Activated T-cell treated with anti-CD3 and anti-CD28 coated beads for 48 hours (primary cell): ENCODE measurements at regions not wholly inside any gene's neighbourhood (a gene's known extent, or its start where the extent isn't known, plus 50 kb on each side); places are given as distances from the start of the nearest gene placed in this dataset.
"Not testable (repeated sequence)": the region's sequence is repeated elsewhere in the genome, so short reads cannot be mapped to it uniquely, and the experiment has no call there.

ENCODE experiments used
- DNase-seq: peaks from one replicate; pipeline ENCODE4 v3.0.0-alpha.2; 2020; ENCODE audit warnings: low read depth

DNA sequence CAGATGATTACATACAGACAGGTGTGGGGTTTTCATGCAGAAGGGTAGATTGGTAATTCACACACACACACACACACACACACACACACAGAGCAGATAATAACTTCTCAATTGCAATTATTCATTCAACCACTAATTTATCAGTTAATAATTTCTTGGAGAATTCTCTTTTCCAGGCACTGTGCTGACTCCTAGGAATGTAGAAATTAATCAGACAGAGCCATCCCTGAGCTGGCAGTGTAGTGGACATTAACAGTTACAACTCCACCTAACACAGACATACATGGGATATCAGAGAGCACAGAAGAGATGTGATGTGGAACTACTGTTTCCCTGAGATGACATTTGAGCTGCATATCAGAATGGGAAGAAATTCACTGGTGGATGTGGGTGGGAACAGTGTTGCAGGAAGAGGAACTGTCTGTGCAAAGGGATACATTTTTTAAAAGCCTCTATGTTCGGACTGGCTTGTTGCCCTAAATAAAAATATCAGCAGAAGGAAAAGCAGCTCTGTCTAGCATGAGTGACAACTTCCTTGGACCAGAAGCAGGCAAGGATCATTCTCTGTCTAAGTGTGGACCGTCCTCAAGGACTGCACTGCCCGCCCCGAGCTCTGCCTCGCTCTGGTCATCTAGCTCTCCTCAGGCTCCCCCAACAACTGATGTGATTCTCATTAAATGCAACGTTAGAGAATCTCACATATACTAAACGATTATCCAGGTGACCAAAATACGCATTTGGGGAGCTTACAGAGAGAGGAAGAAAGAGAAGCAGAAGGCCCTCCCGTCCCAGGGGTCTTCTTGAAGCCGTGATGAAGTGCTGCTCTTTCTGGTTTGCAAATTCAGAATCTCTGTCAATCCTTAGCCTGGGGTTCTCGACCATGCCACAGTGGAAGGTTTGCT is 173.4 kb upstream of the TRIB2 start:
- DNase-seq, result no peak

- DNase-seq, result no peak
Observed at GRCh38 chr2:12543978-12544558, 172.7 kb upstream of the TRIB2 start.

DNA sequence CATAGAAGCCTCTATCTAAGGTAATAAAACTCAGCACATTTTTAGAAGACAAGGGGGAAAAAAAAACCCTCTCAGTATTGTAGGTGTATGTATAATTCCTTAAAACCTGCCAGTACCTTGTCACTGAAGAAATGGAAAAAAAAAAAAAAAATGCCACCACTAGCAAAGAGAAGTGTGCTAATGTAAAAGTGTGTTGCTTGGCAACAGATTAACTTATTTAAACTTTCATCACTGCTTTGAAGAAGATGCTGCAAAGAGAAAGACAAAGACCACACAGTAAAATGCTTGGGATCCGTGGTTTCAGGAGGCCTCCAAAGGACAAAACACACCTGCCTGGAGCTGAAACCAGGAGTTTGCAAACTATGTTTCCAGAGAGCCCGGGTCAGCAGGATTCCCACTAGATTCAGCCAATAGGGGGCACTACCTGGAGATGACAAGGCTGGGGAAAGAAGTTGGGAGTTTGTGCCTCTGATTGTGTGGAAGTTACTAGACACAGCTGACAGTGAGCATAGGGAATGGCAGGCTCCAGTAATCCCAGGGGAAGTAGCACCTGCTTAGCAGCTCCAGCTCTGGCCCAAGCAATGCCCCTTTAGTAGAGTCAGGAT is 169.1 kb upstream of the TRIB2 start:
- DNase-seq, result no peak

- no peak for DNase-seq
Observed at GRCh38 chr2:12548906-12549305, 167.8 kb upstream of the TRIB2 start.

GRCh38 chr2:12549641-12550040 is 167.1 kb upstream of the TRIB2 start:
- no peak for DNase-seq

GRCh38 chr2:12552092-12552491 is 164.6 kb upstream of the TRIB2 start:
- no peak for DNase-seq

DNA sequence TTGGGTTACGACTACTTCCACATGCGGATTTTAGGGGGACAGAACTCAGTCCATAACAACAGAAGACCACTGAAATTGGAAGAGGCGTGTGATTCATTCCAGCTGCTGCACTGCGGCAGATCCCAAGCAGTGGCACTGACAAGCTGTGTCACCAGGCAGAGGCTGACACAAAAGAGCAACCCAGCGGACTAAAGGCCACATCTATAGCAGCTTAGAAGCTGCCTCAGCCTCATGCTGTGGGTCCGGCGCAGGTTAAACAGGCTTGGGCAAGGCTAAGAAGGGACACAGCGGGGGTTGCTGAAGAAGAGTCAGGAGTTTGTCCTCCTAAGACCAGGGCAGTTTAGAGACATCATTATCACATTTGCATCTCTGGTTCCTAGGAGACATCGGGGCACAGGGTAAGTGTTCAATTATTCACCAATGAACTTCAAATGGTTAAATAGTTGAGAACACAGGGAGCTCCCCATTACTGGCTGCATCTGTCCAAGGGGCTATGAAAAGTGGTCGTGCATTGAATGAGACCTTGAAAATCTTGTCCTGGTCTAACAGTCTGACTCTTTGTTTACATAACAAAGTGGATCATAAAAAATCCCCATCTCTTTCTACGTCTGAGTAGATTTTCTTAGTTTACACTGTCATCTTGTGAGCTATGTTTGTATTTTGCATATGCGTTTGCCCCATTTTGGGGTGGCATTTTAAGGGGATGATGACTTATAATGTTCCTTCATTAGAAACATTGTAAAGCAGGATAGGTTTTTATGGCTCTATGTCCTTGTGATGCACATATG is 162.3 kb upstream of the TRIB2 start:
- DNase-seq, result no peak

- DNase-seq, result peak; percentile 18
Observed at GRCh38 chr2:12555012-12555645, 161.6 kb upstream of the TRIB2 start.

- DNase-seq, result no peak
Observed at GRCh38 chr2:12556762-12557161, 160.0 kb upstream of the TRIB2 start.

- no peak for DNase-seq
Observed at GRCh38 chr2:12557688-12558087, 159.0 kb upstream of the TRIB2 start.

DNA sequence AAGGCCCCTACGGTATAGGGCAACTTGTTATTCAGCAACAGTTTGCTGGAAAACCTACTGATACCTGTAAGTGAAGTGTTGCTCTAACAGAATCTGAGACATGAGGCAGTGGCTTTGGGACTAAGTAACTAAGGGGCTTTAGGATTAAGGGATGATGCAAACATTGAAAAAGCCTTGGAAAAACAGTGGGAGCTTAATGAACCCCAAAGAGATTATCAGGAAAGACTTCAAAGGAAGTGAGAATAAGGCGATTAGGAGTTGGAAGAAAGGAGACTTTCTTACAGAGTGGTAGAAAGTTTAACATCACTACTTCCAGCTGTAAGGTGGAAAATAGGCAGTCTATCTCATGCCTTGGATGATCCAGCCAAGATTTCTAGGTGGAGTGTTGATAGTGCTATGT is 158.2 kb upstream of the TRIB2 start:
- DNase-seq, result no peak

GRCh38 chr2:12560618-12561017 is 156.1 kb upstream of the TRIB2 start:
- no peak for DNase-seq

GRCh38 chr2:12567411-12567810 is 149.3 kb upstream of the TRIB2 start:
- no peak for DNase-seq

DNA sequence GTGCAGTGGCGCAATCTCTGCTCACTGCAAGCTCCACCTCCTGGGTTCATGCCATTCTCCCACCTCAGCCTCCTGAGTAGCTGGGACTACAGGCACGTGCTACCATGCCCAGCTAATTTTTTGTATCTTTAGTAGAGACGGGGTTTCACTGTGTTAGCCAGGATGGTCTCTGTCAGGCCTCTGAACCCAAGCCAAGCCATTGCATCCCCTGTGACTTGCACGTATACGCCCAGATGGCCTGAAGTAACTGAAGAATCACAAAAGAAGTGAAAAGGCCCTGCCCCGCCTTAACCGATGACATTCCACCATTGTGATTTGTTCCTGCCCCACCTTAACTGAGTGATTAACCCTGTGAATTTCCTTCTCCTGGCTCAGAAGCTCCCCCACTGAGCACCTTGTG is 147.2 kb upstream of the TRIB2 start:
- not testable (repeated sequence) for DNase-seq

DNA sequence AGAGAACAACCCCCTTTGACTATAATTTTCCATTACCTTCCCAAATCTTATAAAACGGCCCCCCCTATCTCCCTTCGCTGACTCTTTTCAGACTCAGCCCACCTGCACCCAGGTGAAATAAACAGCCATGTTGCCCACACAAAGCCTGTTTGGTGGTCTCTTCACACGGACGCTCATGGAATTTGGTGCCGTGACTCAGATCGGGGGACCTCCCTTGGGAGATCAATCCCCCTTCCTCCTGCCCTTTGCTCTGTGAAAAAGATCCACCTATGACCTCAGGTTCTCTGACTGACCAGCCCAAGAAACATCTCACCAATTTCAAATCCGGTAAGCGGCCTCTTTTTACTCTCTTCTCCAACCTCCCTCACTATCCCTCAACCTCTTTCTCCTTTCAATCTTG is 146.8 kb upstream of the TRIB2 start:
- DNase-seq, result not testable (repeated sequence)

DNA sequence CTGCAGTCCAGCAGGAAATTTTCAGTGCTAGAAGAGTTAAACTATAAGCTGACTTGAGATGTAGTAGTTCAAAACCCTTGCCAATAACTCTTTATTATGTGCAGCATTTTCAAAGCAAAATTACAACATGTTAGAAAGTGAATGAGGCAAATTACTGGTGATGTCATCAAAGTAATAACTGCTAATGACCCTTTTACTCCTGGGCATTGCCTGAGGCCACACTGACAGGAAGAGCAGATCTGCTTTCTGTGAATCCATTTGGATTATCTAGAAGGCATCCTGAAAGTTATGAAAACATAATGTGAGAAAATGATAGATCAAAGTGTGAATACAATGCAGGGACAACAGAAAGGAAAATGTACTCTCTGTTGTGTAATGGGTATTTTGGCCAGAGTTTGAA is 139.6 kb upstream of the TRIB2 start:
- no peak for DNase-seq

DNA sequence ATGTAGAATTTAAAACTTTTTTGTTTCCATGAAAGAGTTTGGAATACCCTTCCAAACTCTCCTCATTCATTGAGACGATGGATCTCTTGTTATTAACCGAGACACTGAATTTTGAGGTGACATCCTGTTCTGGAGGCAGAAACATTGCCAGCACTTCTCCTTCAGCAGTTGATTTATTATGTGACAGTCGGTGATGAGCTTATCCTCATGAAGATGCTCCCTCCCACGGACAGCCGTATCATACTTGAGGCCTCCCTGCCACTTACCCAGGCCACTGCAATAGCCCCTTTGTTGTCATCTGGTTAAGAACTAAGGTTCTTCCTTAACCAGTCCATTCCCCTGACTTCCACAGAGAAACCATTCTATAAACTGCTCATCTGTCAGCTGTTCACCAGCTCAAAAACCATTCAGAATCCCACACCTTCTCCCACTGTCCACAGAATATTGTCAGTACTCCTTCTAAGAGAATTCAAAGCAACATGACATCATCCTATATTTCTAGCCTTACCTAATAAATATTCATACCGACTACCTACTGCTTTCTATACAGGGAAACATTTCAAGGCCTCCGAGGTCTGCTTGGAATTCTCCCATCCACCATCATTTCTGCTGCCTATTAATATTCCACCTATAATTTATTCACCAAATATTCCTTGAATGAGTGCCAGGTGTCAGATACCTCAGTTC is 139.0 kb upstream of the TRIB2 start:
- DNase-seq, result no peak

DNA sequence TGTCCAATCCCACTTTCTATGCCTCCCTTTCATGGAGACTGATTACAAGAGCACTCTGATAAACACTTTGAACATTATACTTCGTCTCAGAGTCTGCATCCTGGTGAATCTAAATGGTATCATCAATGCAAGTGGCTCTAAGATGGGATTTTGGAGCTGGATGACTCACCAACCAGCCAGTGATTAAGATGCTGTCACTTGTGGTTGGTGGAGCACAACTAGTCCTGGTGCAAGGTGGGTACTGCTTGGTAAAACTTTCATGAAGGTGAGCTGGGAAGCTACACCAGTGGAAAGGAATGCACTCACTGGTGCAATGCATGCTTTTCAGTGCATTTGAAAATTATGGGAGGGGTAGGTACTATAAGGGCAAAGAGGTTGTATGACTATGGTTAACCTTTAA is 137.7 kb upstream of the TRIB2 start:
- DNase-seq, result no peak

GRCh38 chr2:12584338-12584737 is 132.4 kb upstream of the TRIB2 start:
- no peak for DNase-seq

- no peak for DNase-seq
Observed at GRCh38 chr2:12585784-12586183, 131.0 kb upstream of the TRIB2 start.

GRCh38 chr2:12587228-12587627 is 129.5 kb upstream of the TRIB2 start:
- no peak for DNase-seq
